GM12892 (cell line): ENCODE measurements at regions not wholly inside any gene's neighbourhood (a gene's known extent, or its start where the extent isn't known, plus 50 kb on each side); places are given as distances from the start of the nearest gene placed in this dataset.

ENCODE experiments used
- POLR2A ChIP-seq: IDR thresholded peaks from 2 replicates; pipeline ENCODE4 v1.6.1; 2011; ENCODE audit warnings: low read depth, low read length, control low read depth
- POLR2AphosphoS5 ChIP-seq: IDR thresholded peaks from 2 replicates; pipeline ENCODE4 v1.6.1; 2011; ENCODE audit warnings: low read depth, low read length, control low read depth
- TAF1 ChIP-seq: IDR thresholded peaks from 2 replicates; pipeline ENCODE4 v1.6.1; 2011; ENCODE audit warnings: low read depth, mild to moderate bottlenecking, control low read depth, low read length, borderline replicate concordance

DNA sequence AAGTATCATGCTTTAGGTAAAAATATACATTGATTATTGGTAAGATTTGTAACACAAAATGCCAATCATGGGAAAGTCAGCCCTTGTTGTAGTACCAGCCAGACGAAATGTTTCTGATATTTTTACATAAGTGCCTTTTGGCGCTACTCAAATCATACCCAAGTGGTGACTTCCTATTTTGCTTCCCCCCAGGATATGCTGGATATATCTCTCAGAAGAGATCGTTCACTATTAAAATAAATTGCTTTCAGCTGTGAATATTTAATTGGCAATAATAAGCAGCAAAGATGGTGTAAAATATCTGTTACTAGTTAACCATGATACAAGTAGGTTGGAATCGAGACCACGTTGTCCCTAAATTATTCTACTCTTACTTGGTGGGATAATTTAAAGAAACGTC lies 909.2 kb upstream of the LRRN3 start:
- TF ChIP-seq POLR2AphosphoS5, result no peak
- no peak for TF ChIP-seq TAF1
- no peak for TF ChIP-seq POLR2A
